GM21737 (cell line): ENCODE measurements at regions not wholly inside any gene's neighbourhood (a gene's known extent, or its start where the extent isn't known, plus 50 kb on each side); places are given as distances from the start of the nearest gene placed in this dataset.

ENCODE experiments used
- ATAC-seq: cut with Tn5 transposase; IDR thresholded peaks from one replicate; pipeline ENCODE4 v1.9.1; 2021; ENCODE audit warnings: mild to moderate bottlenecking, moderate library complexity; ENCODE audit not compliant: unreplicated experiment

- no peak for ATAC-seq
Measured at GRCh38 chr18:78601349-78601748, 378.3 kb upstream of the SALL3 start.

GRCh38 chr18:78601923-78602322, 377.7 kb upstream of the SALL3 start:
- no peak for ATAC-seq

- no peak for ATAC-seq
Measured at GRCh38 chr18:78602430-78602829, 377.2 kb upstream of the SALL3 start.

- no peak for ATAC-seq
Measured at GRCh38 chr18:78603102-78603983, 376.3 kb upstream of the SALL3 start.

- no peak for ATAC-seq
Measured at GRCh38 chr18:78605255-78605654, 374.4 kb upstream of the SALL3 start.

GRCh38 chr18:78607221-78607620, 372.4 kb upstream of the SALL3 start:
- no peak for ATAC-seq

- no peak for ATAC-seq
Measured at GRCh38 chr18:78607784-78608183, 371.8 kb upstream of the SALL3 start.

- no peak for ATAC-seq
Measured at GRCh38 chr18:78610179-78610578, 369.4 kb upstream of the SALL3 start.

- ATAC-seq: no peak
Measured at GRCh38 chr18:78611201-78611800, 368.3 kb upstream of the SALL3 start.

- no peak for ATAC-seq
Measured at GRCh38 chr18:78611869-78612268, 367.7 kb upstream of the SALL3 start.

- ATAC-seq: no peak
Measured at GRCh38 chr18:78612318-78612717, 367.3 kb upstream of the SALL3 start.

- ATAC-seq: no peak
Measured at GRCh38 chr18:78612801-78613200, 366.8 kb upstream of the SALL3 start.

- no peak for ATAC-seq
Measured at GRCh38 chr18:78618726-78619125, 360.9 kb upstream of the SALL3 start.

- ATAC-seq: no peak
Measured at GRCh38 chr18:78619854-78620253, 359.8 kb upstream of the SALL3 start.

- ATAC-seq: no peak
Measured at GRCh38 chr18:78620326-78620725, 359.3 kb upstream of the SALL3 start.

GRCh38 chr18:78621141-78621755, 358.4 kb upstream of the SALL3 start:
- ATAC-seq: no peak

GRCh38 chr18:78622251-78622906, 357.2 kb upstream of the SALL3 start:
- ATAC-seq: no peak

- no peak for ATAC-seq
Measured at GRCh38 chr18:78622907-78623541, 356.6 kb upstream of the SALL3 start.

GRCh38 chr18:78624646-78625279, 354.9 kb upstream of the SALL3 start:
- no peak for ATAC-seq

- ATAC-seq: no peak
Measured at GRCh38 chr18:78625847-78626246, 353.8 kb upstream of the SALL3 start.
